CD4-positive, alpha-beta T cell treated with Interleukin-4 for 1 hour (primary cell): ENCODE measurements at regions not wholly inside any gene's neighbourhood (a gene's known extent, or its start where the extent isn't known, plus 50 kb on each side); places are given as distances from the start of the nearest gene placed in this dataset.

Experiments used
- DNase-seq, 2 donors: peaks; one replicate each; pipeline ENCODE4 v3.0.0-alpha.2; 2020 to 2022

DNA sequence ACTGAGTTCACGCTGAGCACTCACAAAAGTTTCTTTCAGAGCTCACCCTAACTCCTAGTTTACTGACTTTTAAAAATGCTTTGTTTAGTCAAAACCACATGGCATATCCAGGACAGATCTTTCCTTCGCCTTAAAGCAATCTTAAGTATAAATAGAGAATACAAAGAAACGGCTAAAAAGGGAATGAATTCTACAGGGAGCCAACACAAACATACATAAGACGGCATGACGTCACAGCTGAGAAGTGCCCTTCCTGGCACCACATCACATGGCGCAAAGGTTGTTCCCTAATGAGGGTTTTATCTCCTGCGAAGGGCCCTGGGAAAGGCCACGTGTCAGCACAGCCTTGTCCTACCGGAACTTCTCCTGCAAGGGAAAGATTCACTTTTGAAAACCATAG lies 141.3 kb downstream of the IRX1 start:
- no peak for DNase-seq

DNA sequence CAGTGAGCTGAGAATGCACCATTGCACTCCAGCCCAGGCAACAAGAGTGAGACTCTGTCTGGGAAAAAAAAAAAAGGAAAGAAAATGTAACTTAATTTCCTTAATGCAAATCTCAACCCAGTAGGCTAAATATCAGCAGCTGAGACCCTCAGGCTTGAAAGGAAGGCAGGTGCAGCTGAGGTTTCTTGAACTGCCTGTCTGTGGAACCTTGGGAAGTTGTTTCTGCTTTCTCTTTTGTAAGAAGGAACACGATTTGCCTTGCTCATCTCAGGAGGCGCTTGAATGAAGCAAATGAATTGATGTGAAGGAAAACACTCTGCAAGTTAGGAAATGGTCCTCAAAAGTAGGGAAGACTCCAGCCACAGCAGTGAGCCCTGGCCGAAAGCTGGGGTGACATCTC lies 143.3 kb downstream of the IRX1 start:
- no peak for DNase-seq

DNA sequence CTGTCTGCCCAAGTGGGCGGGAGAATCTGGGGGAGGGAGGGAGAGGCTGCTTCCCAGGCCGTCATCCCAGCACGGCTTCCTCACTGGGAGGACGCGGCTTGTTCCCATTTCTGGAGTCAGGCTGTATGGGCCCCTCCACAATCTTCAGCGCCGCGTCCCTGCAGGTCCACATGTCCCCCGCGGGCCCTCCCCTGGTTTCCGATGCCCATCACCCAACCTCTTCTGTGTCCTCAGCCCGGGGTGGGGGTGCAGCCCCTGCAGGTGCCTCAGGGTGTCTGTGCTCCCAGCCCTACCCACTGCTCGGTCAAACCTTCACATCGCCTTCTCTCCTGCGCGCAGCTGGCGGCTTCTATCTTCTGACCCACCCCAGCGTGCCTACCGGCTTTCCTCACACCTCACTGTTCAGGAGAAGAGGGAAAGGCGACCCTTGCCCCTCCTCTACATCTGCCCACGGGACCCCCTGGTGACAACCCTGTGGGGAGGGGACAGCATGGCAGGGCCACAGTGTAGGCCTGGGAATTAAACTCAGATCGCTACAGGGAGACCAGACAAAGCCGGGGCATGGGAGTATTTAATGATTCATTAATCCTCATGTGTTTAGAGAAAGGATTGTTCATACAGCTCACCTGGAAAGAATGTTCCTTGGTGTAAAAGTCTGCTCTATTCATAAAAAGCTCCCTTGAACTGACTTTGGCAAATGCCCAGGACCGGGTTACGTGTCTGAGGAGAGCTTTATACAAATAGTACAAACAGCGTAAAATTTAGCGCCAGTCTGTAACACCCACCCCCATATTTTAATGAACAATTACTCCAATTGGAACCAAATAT lies 145.1 kb downstream of the IRX1 start:
- no peak for DNase-seq

DNA sequence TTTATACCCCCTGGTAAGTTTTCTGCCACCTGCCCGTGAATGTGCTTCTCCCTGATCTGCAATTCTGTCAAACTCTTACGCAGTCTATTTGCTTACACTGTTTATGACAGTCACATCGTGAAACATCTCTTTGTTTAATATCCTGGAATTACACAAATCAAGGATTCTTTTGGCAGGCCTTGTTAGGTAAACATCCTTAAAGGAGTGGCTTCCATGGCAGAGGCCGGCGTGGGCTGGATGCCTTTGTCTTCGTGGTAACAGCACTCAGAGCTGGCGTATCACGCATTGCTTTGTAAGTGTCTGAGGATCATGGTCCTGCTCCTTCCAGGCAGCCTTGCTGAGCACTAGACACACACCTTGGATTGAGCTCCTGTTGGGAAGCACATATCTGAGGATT lies 145.7 kb downstream of the IRX1 start:
- DNase-seq = no peak

DNA sequence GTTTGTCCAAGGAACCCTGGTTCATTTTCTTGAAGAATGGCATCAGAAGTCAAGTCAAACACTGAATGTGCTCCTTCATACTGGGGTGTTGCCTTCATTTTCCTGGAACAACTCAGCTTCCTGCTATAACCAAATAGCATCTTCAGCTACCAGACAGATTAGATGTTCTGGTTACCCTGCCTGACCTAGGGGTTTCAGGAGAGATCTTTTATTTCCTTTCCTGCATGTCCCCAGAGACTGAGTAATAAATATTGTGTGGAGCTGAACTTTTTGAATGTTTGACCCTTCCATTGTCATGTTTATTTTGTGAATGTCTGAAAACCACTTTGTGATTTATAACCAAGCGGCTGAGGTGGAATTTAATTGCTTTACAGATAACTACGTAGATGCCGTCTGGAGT lies 147.1 kb downstream of the IRX1 start:
- no peak for DNase-seq

DNA sequence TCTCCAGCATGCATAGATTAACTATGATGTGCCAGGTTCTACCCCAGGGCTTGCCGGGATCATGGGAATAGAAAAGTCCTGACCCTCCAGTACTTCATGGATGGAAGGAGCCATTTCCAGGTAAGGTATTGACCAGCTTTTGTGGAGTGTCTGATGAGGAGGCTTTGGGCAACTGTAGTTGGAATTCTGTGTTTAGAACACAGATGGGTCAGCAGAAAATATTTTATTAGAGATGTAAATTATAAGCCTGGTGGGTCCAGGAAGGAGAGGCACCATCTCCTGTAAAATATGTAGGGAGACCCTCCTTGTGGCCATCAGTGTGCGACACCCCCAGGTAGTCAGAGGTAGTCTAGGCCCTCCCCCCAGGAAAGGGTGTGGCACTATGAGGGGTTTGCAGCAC lies 156.2 kb downstream of the IRX1 start:
- DNase-seq = no peak

DNA sequence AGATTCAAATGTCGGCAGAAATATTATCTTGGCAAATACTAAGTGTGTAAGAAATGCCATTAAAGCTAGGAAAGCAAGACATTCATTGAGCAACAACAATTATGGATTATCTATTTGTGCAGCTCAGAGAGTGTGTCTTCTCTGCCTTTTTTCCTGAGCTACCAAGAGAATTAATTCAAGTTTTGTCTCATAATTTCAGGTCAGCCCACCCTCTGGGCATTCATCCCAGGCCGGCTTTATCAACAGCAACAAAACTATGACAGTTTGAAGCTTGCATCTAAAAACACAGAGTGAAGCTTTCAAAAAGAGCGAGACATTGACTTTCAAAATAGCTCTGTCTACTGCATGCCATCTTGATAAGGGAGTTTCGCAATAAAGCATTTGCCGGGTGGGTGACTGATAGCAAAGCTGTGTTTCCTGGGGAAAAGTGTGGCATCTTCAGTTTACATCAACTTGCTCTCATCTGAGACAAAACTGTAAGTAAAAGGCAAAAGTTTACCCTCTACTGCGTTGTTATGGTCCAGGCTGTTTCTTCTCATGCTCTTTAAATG lies 182.4 kb downstream of the IRX1 start:
- DNase-seq = no peak

DNA sequence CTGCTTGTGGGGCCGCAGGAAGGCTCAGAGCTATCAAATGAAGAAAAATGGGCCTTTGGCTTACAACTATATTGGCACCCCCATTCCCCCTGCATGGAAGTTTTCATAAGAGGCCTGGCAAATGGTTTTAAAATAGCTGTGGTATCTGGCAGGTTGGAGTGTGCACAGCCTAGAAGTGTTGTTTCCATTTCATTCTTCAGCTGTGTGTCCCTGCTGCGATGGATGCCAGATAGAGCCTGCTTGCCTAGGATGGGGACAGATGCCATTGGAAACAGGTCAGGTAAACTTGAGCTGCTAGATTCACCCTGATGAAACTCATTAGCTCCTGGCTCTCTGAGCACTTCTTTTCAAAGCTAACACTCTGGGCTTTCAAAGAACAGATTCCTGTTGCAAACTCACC lies 183.3 kb downstream of the IRX1 start:
- DNase-seq = no peak

DNA sequence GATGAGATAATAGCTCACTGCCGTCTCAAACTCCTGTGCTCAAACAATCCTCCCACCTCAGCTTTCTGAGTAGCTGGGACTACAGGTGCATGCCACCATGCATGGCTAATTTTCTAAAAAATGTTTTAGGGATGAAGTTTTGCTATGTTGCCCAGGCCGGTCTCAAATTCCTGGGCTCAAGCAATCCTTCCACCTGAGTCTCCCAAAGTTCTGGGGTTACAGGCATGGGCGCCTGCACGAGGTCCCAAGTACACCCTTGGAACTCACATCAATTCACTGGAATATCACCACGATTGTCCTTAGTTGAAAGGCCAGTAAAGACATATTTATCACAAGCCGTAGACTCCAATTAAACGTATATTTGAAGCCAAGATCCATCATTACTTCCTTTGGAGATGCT lies 184.6 kb downstream of the IRX1 start:
- no peak for DNase-seq

DNA sequence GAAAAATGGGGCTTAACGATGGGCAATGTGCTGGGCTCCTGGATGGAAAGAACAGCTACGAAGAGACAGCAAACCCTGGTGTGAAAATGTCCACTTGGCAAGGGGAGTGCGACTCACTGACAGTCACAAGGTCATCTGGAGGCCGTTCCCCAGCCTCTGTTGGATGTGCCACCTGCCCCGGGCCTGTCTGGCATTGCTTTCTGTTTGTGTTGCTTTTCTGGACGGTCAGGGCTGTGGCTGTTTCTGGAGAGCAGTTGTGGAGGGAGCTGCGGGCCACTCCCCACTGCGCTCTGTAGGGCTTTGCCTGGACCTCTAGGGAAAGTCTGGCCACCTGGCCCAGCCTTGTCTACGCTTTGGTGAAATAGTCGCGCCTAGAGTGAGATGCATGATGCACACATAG lies 185.3 kb downstream of the IRX1 start:
- DNase-seq = no peak

DNA sequence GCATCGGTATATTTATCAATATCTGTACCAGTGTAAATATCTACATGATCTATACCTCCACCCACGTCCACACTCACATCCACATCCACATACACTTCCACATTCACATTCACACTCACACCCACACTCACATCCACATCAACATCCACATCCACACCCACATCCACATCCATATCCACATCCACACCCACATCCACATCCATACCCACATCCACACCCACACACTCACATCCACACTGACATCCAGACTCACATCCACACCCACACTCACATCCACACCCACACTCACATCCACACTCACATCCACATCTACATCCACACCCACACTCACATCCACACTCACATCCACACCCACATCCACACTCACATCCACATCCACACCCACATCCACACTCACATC lies 189.2 kb downstream of the IRX1 start:
- no peak for DNase-seq

DNA sequence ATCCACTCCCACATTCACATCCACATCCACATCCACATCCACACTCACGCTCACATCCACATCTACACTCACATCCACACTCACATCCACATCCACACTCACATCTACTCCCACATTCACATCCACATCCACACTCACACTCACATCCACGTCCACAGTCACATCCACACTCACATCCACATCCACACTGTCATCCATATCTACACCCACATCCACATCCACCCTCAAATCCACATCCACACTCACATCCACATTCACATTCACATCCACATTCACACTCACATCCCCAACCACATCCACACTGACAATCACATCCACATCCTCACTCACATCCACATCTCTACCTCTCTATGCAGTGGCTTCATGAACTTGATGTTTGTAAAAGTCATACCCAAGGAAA lies 190.5 kb downstream of the IRX1 start:
- no peak for DNase-seq

DNA sequence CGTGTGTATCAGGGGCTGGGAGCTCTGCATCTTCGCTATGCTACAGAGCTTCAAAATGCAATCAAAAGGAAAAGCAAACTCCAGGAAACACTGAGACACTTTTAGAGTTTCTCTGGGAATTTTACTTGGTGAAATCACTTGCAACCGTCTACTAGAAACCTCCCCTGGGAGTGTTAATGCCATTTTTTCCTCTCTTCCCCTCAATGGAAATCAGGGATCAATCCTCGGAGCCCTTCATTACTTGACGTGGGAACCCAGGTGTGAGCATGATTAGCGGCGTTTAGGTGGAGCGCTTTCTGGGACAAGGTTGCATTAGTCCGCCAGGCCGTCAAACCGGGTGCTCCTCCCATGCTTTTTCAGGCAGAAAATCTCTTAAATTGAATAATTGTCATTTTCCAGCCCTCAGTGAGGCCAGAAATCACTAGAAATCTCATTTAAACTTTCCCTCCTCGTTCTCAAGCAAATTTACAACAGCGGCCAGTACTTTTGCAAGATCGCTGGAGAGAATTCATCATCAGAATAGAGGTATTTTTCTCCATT lies 191.3 kb downstream of the IRX1 start:
- DNase-seq = no peak

DNA sequence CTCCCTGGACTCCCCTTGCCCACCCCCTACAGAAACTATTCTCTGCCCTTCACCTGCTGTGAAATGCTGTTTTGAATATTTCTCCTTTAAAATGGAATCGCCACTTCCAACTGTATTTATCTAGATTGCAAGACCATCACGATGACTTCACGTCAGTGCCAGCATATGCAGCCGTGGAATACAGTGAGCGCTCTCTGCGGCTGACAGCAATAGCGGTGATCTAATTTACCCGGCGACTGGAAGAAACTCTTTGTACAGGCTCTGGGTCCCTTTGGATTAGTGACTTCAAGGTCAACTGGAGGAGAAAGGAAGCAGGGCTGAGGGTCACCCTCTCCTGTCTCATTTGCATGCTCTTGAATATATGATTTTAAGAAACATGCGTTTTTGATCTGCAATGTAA lies 192.0 kb downstream of the IRX1 start:
- no peak for DNase-seq

DNA sequence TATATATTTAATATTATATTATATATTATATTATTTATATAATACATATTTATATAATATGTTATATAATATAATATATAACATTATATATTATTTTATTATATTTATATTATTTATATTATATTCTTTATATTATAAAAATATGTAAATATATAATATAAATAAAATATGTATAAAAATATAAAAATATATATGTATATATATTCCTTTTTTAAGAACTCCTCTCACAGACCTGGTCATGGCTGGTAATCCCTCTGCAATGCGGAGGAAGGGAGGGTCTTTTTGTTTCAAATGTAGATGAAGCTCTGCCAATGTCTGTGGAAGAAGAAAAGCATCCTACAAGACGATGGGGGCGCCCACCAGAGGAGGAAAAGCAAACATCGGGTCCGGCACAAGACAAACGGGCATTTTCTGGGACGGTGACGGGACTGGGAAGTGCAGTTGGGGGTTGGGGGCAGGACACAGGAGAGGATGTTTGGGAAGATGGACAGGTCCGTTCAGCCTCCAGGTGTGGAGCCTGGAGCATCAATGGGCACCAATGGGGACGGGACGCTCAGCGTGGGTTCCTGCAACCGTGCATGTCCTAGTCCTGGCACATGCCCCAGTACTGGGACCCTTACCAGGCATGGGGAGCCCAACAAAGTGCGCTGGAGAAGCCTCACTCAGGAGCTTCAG lies 194.0 kb downstream of the IRX1 start:
- DNase-seq = no peak

DNA sequence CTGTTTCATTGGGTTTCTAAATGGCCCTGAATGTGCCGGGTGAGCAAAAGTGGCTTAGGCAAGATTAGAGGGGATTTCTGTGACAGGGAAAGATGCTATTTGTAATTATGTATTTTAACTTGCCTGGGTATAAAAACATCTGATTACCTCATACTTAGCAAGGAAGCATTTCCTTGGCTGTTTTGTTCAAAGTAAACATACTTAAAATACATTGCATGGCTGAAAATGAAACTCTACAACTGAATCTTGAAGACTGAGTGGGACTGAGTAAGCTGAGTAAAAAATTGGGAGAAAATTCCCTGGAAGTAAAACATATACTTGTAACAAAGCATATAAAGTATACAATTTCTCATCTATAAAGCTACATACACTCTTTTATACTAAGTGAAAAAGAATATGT lies 197.5 kb downstream of the IRX1 start:
- DNase-seq = no peak

DNA sequence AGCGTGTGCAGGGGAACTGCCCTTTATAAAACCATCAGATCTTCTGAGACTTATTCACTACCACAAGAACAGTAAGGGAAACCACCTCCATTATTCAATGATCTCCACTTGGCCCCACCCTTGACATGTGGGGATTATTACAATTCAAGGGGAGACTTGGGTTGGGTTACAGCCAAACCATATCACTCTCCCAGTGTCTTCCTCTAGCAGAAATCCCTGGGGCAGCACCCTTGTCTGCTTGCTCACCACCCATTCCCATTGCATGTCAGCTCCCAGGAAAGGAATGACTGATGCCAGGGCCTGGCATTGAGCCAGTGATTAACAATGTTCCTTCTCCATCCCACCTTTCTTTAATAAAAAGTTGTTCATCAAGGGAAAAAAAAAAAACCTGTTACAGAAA lies 199.0 kb downstream of the IRX1 start:
- DNase-seq = no peak

DNA sequence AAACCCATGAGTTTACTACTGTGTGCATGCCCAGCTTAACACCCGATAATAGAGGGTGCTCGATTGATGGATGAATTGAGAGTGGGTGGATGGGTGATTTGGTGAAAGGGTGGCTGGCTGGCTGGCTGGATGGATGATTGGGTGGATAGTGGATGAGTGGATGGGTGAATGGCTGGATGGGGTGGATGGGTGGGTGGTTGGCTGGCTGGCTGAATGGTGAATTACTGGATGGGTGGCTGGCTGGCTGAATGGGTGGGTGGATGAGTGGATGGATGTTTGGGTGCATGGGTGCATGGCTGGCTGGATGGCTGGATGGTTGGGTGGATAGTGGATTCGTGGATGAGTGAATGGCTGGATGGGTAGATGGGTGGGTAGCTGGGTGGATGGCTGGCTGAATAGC lies 201.1 kb downstream of the IRX1 start:
- no peak for DNase-seq

DNA sequence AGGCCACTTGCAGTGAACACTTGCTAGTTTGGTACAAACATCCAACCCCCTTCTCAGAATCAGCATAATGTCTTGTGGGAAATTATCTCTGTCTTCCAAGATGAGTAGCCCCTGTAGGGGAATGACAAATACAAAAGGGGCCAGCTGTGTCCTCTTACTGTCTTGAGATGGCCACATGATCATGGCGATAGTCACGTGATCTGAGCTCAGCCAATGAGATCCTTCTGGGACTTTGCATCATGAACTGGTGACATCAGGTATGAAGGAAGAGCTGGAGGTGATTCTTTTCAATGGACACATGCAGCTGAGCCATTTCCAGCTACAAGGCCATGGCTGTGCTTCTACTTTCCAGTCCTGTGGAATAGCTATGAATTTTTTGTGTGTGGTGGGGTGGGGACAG lies 206.3 kb downstream of the IRX1 start:
- DNase-seq = no peak

DNA sequence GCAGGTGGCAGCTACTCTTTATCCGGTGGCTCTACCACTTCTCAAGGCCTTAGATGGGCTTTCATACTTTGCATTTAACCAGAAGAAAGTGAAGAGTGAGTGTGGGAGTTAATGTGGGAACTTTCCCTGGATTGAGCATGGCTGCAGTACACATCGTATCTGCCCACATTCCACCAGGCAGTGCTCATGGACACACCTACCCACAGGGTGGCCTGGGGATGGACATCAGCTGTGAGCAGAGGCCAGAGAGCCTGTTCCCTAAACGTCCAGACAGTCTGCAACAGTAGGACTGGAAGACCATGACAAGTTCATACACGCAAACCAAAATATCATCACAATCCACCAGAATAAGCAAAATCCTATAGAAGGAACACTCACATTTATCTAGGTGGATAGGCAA lies 213.8 kb downstream of the IRX1 start:
- no peak for DNase-seq

DNA sequence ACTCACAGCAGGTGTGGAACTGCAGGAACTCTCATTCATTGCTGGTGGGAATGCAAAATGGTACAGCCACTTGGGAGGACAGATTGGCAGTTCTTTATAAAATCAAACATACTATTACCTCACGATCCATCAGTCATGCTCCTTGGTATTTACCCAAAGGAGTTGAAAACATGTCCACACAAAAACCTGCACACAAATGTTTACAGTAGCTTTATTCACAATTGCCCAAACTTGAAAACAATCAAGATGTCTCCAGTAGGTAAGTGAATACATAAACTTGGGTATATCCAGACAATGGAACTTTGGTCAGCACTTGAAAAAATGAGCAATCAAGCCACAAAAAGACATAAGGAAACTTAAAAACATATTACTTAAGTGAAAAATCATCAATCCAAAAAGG lies 215.5 kb downstream of the IRX1 start:
- DNase-seq = no peak

DNA sequence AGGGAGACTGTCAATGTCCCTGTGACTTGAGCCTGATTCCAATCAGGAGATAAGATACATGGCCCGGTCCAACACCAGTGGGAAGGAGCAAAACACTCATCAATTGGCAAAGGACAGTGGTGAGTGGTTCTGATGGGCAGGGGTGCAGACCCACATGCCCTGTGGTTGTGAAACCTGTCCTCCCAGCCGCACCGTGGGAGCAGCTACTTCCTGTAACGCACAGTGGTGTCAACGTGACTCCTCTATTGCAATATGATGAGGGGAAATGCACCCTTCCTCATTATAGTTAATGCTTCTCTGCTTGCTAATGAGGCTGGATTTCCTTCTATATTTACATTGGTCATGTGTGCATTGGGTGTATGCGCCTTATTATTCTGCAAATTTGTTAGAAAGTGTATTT lies 223.0 kb downstream of the IRX1 start:
- DNase-seq = no peak

DNA sequence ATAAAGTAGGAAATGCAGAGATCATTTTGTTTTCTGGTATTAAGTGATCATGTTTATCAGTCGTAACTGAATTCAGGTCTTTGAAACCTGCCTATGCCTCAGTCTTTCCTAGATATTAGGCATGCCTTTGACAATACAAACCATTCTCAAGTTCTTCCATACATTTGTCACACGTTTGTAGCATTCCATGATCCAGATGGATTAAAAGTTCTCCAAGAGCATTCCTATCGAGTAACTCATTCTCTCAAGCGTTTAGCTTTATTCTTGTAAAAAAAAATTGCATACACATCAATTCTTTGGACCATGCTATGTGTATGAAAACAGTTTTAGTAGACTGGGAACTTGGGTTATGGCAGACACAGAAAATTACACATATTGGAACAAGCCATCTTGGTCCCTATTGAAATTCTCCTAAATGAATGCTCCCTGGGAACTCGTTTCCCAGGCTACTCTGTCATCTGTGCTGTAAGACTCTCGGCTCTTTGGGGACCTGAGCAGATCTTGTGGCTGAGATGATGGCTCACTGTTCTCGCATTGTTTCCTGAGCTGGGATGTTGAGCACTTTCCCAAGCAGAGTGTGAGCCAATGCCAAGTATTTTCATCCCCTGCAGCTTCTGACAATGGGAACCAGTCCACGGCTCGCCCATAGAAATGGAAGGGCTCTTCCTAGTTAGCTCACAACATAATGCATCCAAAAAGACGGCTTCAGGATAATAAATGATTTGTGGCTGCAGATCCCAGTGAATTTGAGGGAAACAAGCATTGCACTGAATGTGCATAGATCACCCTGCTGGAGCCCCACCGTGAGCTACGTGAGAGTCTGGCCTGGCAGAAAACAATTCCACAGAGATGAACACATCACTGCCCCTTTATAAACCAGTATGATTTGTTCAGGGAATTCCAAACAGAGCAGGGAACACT lies 230.2 kb downstream of the IRX1 start:
- DNase-seq = no peak
